ENCODE measurements at regions not wholly inside any gene's neighbourhood (a gene's known extent, or its start where the extent isn't known, plus 50 kb on each side); places are given as distances from the start of the nearest gene placed in this dataset.

- no peak for TF ChIP-seq CTCF (IDR thresholded peaks at IDR 0.05; ENCODE audit: low read depth, low read length)
- no peak overlapping the region for H3K4me3 ChIP-seq (replicated peaks in 1 of 2; ENCODE audit: low read depth in 2 of 2, low read length in 2 of 2)
- no peak for DNase-seq (ENCODE audit: low read depth in 2 of 2)
Observed at GRCh38 chr5:89292487-89292886, 409.5 kb upstream of the MEF2C start.

- TF ChIP-seq CTCF (IDR thresholded peaks at IDR 0.05; ENCODE audit: low read depth, low read length), result no peak
- no peak overlapping the region for H3K4me3 ChIP-seq (replicated peaks in 1 of 2; ENCODE audit: low read depth in 2 of 2, low read length in 2 of 2)
- peak in 1 of 2 donors; percentile 56 for DNase-seq (ENCODE audit: low read depth in 2 of 2)
Observed at GRCh38 chr5:89289604-89290003, 406.6 kb upstream of the MEF2C start.

- no peak for DNase-seq (ENCODE audit: low read depth in 2 of 2)
- H3K4me3 ChIP-seq (replicated peaks in 1 of 2; ENCODE audit: low read depth in 2 of 2, low read length in 2 of 2), result no peak overlapping the region
- no peak for TF ChIP-seq CTCF (IDR thresholded peaks at IDR 0.05; ENCODE audit: low read depth, low read length)
Observed at GRCh38 chr5:89287964-89288363, 405.0 kb upstream of the MEF2C start.

DNA sequence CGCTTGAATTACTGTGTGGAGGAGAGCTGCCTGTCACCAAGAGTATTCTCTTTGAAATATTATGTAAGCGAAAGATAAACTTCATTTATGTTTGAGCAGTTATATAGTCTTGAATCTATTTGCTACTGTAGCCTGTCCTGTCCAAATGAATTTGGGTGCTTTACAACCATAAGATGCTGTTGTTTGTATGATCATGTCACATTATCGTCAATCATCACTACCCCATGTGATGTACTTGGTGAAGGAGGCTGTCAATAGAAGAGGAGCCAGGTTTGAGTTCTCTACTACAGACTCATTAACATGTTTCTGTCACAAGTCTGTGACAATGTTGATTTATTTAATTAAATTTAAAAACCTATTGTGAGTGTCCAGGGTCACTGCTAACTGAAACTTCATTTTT is 403.3 kb upstream of the MEF2C start:
- DNase-seq (ENCODE audit: low read depth in 2 of 2), result no peak
- no peak overlapping the region for H3K4me3 ChIP-seq (replicated peaks in 1 of 2; ENCODE audit: low read depth in 2 of 2, low read length in 2 of 2)
- no peak for TF ChIP-seq CTCF (IDR thresholded peaks at IDR 0.05; ENCODE audit: low read depth, low read length)

GRCh38 chr5:89283728-89284493 is 400.9 kb upstream of the MEF2C start:
- H3K4me3 ChIP-seq (replicated peaks in 1 of 2; ENCODE audit: low read depth in 2 of 2, low read length in 2 of 2), result no peak overlapping the region
- no peak for TF ChIP-seq CTCF (IDR thresholded peaks at IDR 0.05; ENCODE audit: low read depth, low read length)
- DNase-seq (ENCODE audit: low read depth in 2 of 2), result no peak

GRCh38 chr5:89282554-89283510 is 399.8 kb upstream of the MEF2C start:
- peak in 1 of 2 donors; percentile 80 for DNase-seq (ENCODE audit: low read depth in 2 of 2)
- H3K4me3 ChIP-seq (replicated peaks in 1 of 2; ENCODE audit: low read depth in 2 of 2, low read length in 2 of 2), result no peak overlapping the region
- no peak for TF ChIP-seq CTCF (IDR thresholded peaks at IDR 0.05; ENCODE audit: low read depth, low read length)

All from cardiac fibroblast (primary cell).